BLaER1 (cell line): ENCODE measurements at regions not wholly inside any gene's neighbourhood (a gene's known extent, or its start where the extent isn't known, plus 50 kb on each side); places are given as distances from the start of the nearest gene placed in this dataset.

Experiments
- H3K27ac ChIP-seq: shearing (Covaris generic); formaldehyde crosslinking; 2 replicates; pipeline ENCODE4 v1.8.1; 2022
- H3K27me3 ChIP-seq: shearing (Covaris generic); formaldehyde crosslinking; 2 replicates; pipeline ENCODE4 v1.8.1; 2022
- H3K36me3 ChIP-seq: shearing (Covaris generic); formaldehyde crosslinking; 2 replicates; pipeline ENCODE4 v1.8.1; 2022
- H3K4me1 ChIP-seq: shearing (Covaris generic); formaldehyde crosslinking; 2 replicates; pipeline ENCODE4 v1.8.1; 2022
- H3K4me2 ChIP-seq: shearing (Covaris generic); formaldehyde crosslinking; 2 replicates; pipeline ENCODE4 v1.8.1; 2022
- H3K4me3 ChIP-seq: shearing (Covaris generic); formaldehyde crosslinking; 2 replicates; pipeline ENCODE4 v1.8.1; 2022
- H3K9ac ChIP-seq: shearing (Covaris generic); formaldehyde crosslinking; 2 replicates; pipeline ENCODE4 v1.8.1; 2022
- H3K9me3 ChIP-seq: shearing (Covaris generic); formaldehyde crosslinking; 2 replicates; pipeline ENCODE4 v1.8.1; 2022
- H4K20me1 ChIP-seq: shearing (Covaris generic); formaldehyde crosslinking; 2 replicates; pipeline ENCODE4 v1.8.1; 2022
- Cebpa-rat ChIP-seq: shearing (Covaris generic); IDR thresholded peaks from 2 replicates; pipeline ENCODE4 v1.8.1; 2022

- Histone ChIP-seq H3K27me3 (no peaks in the 10 kb centered on the region), H3K9ac (no peak overlapping the region), H3K4me2 (no peak overlapping the region), H3K4me1 (peaks cover 76% of the 10 kb centered on the region), H3K9me3 (no peaks in the 10 kb centered on the region), H3K27ac (no peak overlapping the region), H4K20me1 (no peaks in the 10 kb centered on the region), H3K4me3 (no peak overlapping the region), H3K36me3 (no peaks in the 10 kb centered on the region)
- no peak for TF ChIP-seq Cebpa-rat
Observed at GRCh38 chr2:239671916-239672849, 271.4 kb upstream of the HDAC4 start.

- TF ChIP-seq Cebpa-rat = no peak
- no peaks in the 10 kb centered on the region for H4K20me1 ChIP-seq
- peaks cover 75% of the 10 kb centered on the region for H3K4me1 ChIP-seq
- H3K27me3 ChIP-seq = no peaks in the 10 kb centered on the region
- no peaks in the 10 kb centered on the region for H3K9me3 ChIP-seq
- no peaks in the 10 kb centered on the region for H3K36me3 ChIP-seq
- no peak overlapping the region for H3K4me2 ChIP-seq
- no peak overlapping the region for H3K9ac ChIP-seq
- H3K4me3 ChIP-seq = no peak overlapping the region
- no peak overlapping the region for H3K27ac ChIP-seq
Observed at GRCh38 chr2:239671471-239671870, 270.7 kb upstream of the HDAC4 start.

DNA sequence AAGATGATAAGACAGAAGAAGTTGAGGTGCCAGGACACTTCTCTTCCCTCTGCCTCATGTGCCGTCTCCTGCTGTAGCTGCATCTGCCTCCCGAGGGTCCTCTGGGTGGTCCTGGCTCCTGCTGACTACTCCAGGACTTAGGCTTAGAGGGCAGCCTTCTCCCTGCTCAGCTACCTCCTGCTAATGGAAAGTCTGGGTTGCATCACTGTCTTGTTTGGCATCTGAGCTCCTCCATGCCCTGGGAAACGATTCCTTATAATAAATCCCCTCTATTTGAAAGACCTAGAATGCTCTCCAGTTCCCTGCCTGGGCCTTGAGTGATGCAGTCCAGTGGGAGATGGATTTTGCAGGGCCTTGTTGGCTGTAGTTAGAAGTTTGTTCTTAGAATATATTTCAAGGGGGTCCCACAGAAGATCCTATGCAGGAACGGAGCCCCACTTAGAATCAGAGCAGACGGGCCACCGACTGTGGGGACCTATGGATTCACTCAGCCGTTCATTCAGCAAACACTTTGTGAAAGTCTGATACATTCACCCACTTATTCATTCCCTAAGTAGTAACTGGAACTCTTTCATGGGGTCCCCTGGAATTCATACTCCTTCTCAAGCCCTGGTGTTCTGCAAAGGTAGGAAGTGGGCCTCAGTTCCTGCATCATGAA lies 269.8 kb upstream of the HDAC4 start:
- H3K4me3 ChIP-seq = no peak overlapping the region
- TF ChIP-seq Cebpa-rat = no peak
- no peaks in the 10 kb centered on the region for H3K36me3 ChIP-seq
- H3K9ac ChIP-seq = no peak overlapping the region
- H3K9me3 ChIP-seq = no peaks in the 10 kb centered on the region
- peak overlapping the region; percentile 72 for H3K4me2 ChIP-seq
- no peak overlapping the region for H3K27ac ChIP-seq
- no peaks in the 10 kb centered on the region for H4K20me1 ChIP-seq
- H3K4me1 ChIP-seq = peaks cover 71% of the 10 kb centered on the region
- H3K27me3 ChIP-seq = no peaks in the 10 kb centered on the region

GRCh38 chr2:239669899-239670460 lies 269.2 kb upstream of the HDAC4 start:
- Histone ChIP-seq H3K4me1 (peaks cover 65% of the 10 kb centered on the region), H3K27me3 (no peaks in the 10 kb centered on the region), H3K27ac (no peak overlapping the region), H3K36me3 (no peaks in the 10 kb centered on the region), H3K9me3 (no peaks in the 10 kb centered on the region), H3K9ac (no peak overlapping the region), H3K4me3 (no peak overlapping the region), H3K4me2 (peak overlapping the region; percentile 72), H4K20me1 (no peaks in the 10 kb centered on the region)
- no peak for TF ChIP-seq Cebpa-rat

DNA sequence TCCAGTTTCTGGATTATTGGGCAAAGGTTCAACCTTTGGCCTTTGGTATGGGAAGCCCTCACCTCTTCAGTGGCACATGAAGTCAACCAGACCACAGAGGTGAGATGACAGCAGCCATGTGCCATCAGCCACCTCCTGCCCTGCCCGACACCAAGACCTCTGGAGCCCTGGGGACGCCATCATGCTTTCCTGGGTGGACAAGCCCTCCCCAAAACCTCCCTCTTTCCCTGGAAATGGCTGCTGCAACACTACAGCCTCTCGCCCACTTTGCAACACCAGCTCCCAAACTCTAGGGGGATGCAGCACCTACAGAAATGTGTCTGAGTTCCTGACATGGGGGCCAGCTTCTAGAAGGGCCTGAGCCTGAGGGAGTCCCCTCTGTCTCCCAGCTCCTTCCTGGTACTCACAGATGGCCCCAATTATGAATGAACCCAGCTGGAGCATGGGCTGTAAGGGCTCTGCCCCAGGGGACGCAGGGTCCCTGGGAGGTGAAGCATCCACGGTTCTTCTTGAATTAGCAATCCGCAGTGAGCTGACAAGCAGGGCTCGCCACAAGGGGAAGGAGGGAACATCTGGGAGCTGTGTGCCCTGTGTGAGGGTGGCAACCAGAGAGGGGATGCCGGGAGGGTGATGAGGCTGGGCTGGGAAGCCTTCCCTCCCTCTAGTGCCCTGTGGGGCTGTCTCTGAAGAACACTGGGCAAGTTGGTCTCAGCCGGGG lies 268.5 kb upstream of the HDAC4 start:
- Histone ChIP-seq H3K27me3 (no peaks in the 10 kb centered on the region), H3K4me2 (peak overlapping the region; percentile 72)

DNA sequence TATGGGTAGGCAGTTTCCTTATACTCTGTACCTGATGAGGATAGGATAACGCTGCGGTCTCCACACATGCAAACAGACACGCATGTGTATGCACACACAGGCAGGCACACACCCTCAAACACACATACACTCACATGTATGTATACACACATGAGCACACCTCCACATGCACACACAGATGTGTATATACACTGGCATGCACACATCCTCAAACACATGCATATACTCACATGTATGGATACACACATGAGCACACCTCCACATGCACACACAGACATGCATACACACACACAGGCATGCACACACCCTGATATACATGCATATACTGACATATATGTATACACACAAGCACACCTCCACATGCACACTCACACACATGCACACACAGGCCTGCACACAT lies 267.8 kb upstream of the HDAC4 start:
- H3K27me3 ChIP-seq = no peaks in the 10 kb centered on the region
- H3K4me2 ChIP-seq = peak overlapping the region; percentile 72
- H3K9me3 ChIP-seq = no peaks in the 10 kb centered on the region
- H4K20me1 ChIP-seq = no peaks in the 10 kb centered on the region
- H3K36me3 ChIP-seq = no peaks in the 10 kb centered on the region
- no peak overlapping the region for H3K4me3 ChIP-seq
- peaks cover 60% of the 10 kb centered on the region for H3K4me1 ChIP-seq
- no peak for TF ChIP-seq Cebpa-rat
- H3K27ac ChIP-seq = no peak overlapping the region
- H3K9ac ChIP-seq = no peak overlapping the region

More for the DNA sequence above, 268.5 kb upstream of the HDAC4 start:
- Histone ChIP-seq H3K4me1 (peaks cover 62% of the 10 kb centered on the region), H3K9me3 (no peaks in the 10 kb centered on the region), H3K36me3 (no peaks in the 10 kb centered on the region), H3K4me3 (no peak overlapping the region), H3K27ac (no peak overlapping the region), H3K9ac (no peak overlapping the region), H4K20me1 (no peaks in the 10 kb centered on the region)
- TF ChIP-seq Cebpa-rat = no peak

- H3K9me3 ChIP-seq = no peaks in the 10 kb centered on the region
- no peaks in the 10 kb centered on the region for H3K27me3 ChIP-seq
- H3K27ac ChIP-seq = no peak overlapping the region
- no peak overlapping the region for H3K4me3 ChIP-seq
- no peaks in the 10 kb centered on the region for H4K20me1 ChIP-seq
- TF ChIP-seq Cebpa-rat = no peak
- no peak overlapping the region for H3K4me2 ChIP-seq
- no peaks in the 10 kb centered on the region for H3K36me3 ChIP-seq
- no peak overlapping the region for H3K9ac ChIP-seq
- peaks cover 64% of the 10 kb centered on the region for H3K4me1 ChIP-seq
Observed at GRCh38 chr2:239668042-239668441, 267.2 kb upstream of the HDAC4 start.

DNA sequence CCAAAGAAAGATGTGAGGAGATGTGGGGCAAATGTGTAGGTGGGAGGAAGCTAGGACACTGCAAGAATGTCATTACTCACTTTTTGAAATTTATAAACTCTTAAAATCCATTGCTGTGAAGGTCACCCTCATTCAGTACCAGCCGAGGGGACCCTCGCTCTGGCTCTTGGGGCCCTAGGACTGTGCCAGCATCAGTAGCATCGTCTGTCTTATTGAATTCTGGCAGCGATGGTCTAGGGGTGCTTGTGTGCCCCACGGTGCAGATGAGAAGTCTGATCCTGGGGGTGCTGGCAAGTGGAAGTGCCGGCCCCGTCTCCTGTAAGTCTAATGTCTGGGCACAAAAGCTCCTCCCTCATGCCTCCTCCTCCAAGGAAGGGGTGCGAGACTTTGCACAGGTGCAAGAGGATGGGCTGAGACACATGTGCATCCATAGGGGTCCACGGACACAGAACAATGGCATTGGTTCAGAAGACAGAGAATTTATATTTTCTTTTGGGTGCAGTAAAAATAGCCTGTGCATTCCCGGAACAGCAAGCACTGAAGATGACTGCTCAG lies 266.7 kb upstream of the HDAC4 start:
- Histone ChIP-seq H4K20me1 (no peaks in the 10 kb centered on the region), H3K9me3 (no peaks in the 10 kb centered on the region), H3K4me2 (no peak overlapping the region), H3K27me3 (no peaks in the 10 kb centered on the region), H3K9ac (no peak overlapping the region), H3K36me3 (no peaks in the 10 kb centered on the region), H3K4me1 (peaks cover 70% of the 10 kb centered on the region), H3K4me3 (no peak overlapping the region), H3K27ac (no peak overlapping the region)
- no peak for TF ChIP-seq Cebpa-rat

DNA sequence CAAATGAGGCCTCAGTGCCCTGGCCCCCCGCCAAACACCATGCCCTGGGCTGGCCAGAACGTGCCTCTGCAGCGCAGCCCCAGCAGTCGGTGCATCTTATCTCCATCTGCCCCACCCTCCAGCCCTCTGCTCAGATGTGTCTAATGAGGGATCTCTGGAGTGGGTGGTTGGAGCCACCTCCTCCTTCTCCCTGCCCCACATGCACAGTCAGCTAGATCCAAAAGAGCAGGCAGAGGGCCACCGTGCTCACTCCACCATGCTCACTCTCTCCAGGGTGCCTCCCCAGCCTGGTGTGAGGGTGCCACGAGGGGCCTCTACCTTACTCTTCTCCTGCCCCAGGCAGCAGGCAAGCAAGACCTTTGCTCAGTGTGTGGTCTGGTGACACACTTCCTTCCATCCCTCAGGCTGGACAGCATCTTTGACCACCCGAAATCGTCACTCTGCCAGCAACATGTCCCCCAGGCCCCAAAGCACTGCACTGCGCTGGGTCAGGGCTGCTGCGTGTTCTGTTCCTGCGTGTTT lies 266.1 kb upstream of the HDAC4 start:
- H3K4me1 ChIP-seq = peaks cover 75% of the 10 kb centered on the region
- no peaks in the 10 kb centered on the region for H4K20me1 ChIP-seq
- H3K4me3 ChIP-seq = no peak overlapping the region
- H3K27ac ChIP-seq = no peak overlapping the region
- H3K27me3 ChIP-seq = no peaks in the 10 kb centered on the region
- peak overlapping the region; percentile 3; the same call in 1 of the 2 replicates for H3K4me2 ChIP-seq
- no peaks in the 10 kb centered on the region for H3K9me3 ChIP-seq
- no peak overlapping the region for H3K9ac ChIP-seq
- TF ChIP-seq Cebpa-rat = no peak
- no peaks in the 10 kb centered on the region for H3K36me3 ChIP-seq
